GM18870 (cell line): ENCODE measurements at regions not wholly inside any gene's neighbourhood (a gene's known extent, or its start where the extent isn't known, plus 50 kb on each side); places are given as distances from the start of the nearest gene placed in this dataset.

ENCODE experiments used
- ATAC-seq: cut with Tn5 transposase; IDR thresholded peaks from one replicate; pipeline ENCODE4 v1.9.1; 2021; ENCODE audit warnings: moderate library complexity; ENCODE audit not compliant: unreplicated experiment

DNA sequence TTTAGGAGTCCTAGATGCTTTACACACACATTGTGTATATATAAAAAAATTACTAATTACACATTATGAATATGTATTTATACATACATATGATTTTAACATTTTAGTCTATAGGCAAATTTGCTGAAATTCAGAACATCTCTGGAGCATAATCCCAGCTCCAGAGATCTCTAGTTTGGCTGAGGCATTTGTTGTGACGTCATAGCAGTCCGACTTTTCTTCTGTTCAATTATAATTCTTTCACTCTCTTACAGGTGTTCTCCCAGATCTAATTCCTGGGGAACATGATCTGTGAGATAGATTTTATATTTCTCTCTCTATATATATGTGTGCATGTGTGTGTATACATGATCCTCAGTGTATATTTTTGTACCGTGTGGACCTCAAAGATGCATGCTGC is 1876.2 kb downstream of the EFNA5 start:
- no peak for ATAC-seq

DNA sequence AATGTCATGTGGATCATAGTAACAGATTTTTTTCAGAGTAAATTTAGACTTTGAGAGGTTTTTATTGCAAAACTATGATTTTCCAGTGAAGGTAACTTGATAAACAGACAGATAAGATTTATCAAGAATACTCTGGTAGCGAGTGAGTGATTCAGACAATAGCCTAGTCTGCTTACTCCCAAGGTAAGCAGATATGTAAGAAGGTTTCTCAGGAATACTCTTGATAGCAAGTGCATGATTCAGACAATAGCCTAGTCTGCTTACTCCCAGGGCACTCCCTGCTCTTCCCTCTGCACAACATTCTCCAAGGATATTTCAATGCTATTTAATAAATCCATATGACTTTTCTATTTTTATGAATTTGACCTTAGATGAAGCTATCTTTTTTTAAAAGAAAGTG is 1881.5 kb downstream of the EFNA5 start:
- ATAC-seq, result no peak

GRCh38 chr5:105783811-105784210 is 1886.9 kb downstream of the EFNA5 start:
- no peak for ATAC-seq

DNA sequence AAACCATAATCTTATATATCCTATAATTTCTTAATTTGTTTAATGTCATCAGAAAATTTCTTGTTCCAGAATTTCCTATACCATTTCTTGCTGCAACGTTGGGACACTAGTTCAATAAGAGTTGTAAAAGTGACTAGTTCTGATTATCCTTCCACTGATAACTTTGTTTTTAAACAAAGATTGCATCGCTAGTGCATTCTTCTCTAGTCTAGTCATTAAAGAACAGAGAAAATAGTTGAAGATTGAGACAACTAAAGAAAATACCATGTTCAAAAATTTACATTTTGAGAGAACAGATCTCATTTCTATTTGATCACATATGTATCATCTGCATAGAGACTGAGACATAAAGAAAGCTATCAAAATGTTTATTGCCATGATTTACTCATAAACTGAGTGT is 1888.2 kb downstream of the EFNA5 start:
- no peak for ATAC-seq

DNA sequence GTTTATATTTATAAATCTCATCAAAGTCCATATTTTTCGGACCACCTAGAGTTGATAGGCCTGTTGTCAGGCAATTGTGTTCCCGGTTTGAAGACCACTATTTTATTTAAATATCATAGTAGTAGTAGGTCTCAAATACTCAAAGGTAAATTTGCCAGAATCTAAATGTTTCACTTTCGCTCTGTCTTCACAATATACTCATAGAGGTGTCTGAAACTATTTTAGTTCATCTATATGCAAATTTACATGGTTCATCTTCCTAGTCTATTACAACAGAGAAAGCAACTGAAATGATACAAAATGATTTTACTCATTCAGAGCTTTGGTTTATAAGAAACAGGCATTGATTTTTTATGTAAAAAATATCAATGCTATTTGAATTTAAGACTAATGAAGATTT is 1897.5 kb downstream of the EFNA5 start:
- ATAC-seq, result no peak

DNA sequence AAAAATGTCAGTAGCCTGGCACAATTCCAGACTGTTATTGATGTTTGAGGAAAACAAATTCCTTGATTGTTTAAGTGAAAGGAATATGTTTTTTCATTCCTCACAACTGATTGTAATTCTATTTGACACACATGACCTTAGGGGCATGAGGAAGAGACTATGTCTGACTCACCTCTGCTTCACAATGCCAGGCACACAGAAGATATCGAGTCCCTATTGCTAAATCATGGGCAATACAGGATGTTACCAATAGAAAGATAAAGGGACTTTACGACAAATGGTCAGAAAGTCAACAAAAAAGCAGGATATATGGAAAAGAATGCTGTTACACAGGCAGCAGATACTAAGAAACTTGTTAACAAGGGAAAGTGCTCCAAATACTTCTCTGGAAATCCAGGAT is 1903.5 kb downstream of the EFNA5 start:
- no peak for ATAC-seq

GRCh38 chr5:105762728-105763127 is 1908.0 kb downstream of the EFNA5 start:
- no peak for ATAC-seq

DNA sequence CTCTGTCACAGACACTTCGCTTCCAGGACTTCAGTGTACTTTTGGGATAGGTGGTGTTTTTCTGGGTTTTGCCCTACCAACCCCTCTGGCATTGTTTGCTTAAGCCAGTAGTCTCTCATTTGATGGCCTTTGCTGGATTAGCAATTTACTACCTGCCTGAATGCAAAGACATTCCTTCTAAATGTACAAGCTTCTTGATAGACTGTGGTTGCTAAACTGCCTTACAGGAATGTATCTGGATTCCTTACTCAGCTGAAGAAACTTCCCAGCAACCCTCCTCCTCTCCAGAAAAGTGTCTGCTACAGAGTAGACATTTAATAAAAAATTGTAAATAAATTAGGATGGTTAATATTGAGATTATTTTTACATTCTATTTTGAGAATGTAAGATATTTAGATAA is 1916.7 kb downstream of the EFNA5 start:
- no peak for ATAC-seq

- ATAC-seq, result no peak
Measured at GRCh38 chr5:105752801-105753200, 1917.9 kb downstream of the EFNA5 start.

- no peak for ATAC-seq
Measured at GRCh38 chr5:105751908-105752307, 1918.8 kb downstream of the EFNA5 start.

DNA sequence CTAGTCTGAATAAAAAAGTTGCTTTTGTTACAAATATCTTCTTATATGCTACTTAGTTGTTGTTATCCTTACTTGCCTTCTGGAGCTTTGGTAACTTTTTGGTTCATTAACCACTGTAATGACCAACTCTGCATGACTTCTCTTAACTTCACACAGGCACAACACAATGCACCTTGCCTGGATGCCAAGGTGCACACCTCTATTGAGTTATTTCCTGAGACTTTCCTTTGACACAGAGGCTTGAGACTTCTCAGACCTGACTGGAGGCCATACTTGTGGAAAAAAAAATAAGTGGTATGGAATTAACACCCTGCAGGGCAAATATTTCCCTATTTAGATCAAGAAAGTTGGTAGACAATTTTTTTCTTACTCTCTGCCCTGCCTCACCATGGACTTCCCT is 1925.6 kb downstream of the EFNA5 start:
- ATAC-seq, result no peak

- no peak for ATAC-seq
Measured at GRCh38 chr5:105740242-105740641, 1930.5 kb downstream of the EFNA5 start.

GRCh38 chr5:105739732-105740131 is 1931.0 kb downstream of the EFNA5 start:
- ATAC-seq, result no peak

GRCh38 chr5:105735704-105736103 is 1935.0 kb downstream of the EFNA5 start:
- ATAC-seq, result no peak

GRCh38 chr5:105730982-105731381 is 1939.8 kb downstream of the EFNA5 start:
- no peak for ATAC-seq

GRCh38 chr5:105726093-105726492 is 1944.6 kb downstream of the EFNA5 start:
- ATAC-seq, result no peak

DNA sequence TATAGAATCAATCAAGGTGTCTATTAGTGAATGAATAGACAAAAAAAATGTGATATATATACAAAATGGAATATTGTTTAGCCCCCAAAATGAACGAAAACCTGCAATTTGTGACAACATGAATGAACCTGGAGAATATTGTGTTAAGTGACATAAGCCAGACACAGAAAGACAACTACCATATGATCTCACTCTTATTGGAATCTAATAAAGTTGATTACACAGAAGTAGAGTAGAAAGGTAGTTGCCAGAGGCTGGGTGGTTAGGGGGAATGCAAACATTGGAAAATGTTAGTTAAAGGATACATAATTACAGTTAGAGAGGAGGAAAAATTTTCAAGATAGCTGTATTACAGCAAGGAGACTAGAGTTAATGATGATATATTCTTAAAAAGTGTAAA is 1962.3 kb downstream of the EFNA5 start:
- ATAC-seq, result no peak

GRCh38 chr5:105702323-105702722 is 1968.4 kb downstream of the EFNA5 start:
- no peak for ATAC-seq

- no peak for ATAC-seq
Measured at GRCh38 chr5:105696440-105696839, 1974.3 kb downstream of the EFNA5 start.

GRCh38 chr5:105695941-105696340 is 1974.8 kb downstream of the EFNA5 start:
- no peak for ATAC-seq

DNA sequence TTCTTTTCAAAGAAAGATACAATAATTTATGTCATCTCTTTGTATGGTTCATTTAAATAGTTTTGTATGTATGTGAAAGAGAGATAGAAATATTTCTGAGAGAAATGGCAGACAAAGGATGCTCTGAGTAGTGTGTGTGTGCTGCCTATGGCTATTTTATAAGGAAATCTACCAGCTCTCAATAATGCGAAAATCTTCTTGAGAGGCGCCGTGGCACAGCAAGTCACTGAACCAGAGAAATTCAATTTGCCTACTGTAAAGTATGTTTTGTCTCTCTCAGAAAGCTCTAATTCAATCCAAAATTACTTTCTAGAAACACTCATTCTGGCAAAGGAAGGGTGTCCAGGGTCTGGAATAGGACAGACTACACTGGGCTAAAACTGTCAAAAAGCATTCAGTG is 1981.1 kb downstream of the EFNA5 start:
- ATAC-seq, result no peak

DNA sequence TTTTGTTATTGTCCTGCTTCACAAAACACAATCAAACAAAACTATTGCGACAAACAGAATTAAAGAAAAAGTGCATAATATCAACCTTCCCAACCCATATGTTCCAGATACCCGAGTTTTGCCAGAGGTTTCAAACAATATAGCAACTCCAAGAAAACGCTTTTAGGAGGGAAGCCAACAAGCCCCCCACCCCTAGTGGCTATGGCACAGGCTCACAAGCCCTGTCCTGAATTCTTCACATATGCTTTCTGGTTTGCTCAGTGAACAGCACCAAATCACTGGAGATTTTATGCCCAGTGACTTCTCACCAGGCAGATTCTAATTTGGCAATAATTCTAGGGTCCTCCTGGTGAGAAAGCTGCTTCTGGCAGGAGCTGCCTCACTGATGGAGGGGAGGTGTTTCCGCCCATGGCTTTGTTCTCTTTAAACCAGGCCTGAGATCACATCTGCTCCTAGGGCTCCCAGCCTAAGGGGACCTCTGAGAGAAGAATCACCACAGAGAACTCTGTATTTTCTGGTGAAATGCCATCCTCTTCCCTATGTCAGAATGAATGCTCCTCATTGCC is 1982.4 kb downstream of the EFNA5 start:
- no peak for ATAC-seq

DNA sequence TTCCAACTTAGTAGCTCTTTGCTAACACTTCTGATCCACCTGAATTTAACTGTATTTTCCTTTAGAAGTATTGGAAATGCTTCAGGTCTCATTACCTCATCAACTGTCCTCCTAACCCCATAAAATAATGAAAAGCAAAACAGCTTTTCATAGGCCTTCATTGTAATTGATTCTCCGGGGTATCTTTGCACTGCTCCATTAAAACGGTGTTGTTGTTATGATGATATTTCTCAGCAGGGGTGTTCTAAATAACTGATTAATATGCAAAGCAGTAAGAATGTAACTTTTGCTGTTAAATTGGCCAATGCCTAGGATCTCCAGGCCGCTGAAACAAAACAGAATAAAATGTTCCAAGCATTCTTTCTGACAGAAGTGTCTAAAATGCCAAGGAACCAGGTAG is 1983.2 kb downstream of the EFNA5 start:
- ATAC-seq, result no peak

- no peak for ATAC-seq
Measured at GRCh38 chr5:105685884-105686283, 1984.9 kb downstream of the EFNA5 start.
